ENCODE measurements at regions not wholly inside any gene's neighbourhood (a gene's known extent, or its start where the extent isn't known, plus 50 kb on each side); places are given as distances from the start of the nearest gene placed in this dataset.

- Mint-ChIP-seq H3K36me3 (no peaks in the 10 kb centered on the region), H3K9me3 (no peaks in the 10 kb centered on the region), H3K4me3 (no peak overlapping the region), H3K4me1 (no peaks in the 10 kb centered on the region), H3K27ac (no peak overlapping the region), H3K27me3 (ENCODE audit: low read depth in 3 of 3) (peaks cover 4 to 11% (median 7%) of the 10 kb centered on the region in 3 donors)
- DNase-seq, result no peak
These were observed 70.1 kb upstream of the RAPGEF1 start for GRCh38 chr9:131809941-131810344.

- no peaks in the 10 kb centered on the region for H3K4me1 Mint-ChIP-seq
- H3K4me3 Mint-ChIP-seq, result no peak overlapping the region
- no peak overlapping the region for H3K27ac Mint-ChIP-seq
- no peak for DNase-seq
- H3K27me3 Mint-ChIP-seq (ENCODE audit: low read depth in 3 of 3), result peaks cover 2 to 11% (median 7%) of the 10 kb centered on the region in 3 donors
- no peaks in the 10 kb centered on the region for H3K9me3 Mint-ChIP-seq
- no peaks in the 10 kb centered on the region for H3K36me3 Mint-ChIP-seq
These were observed 68.4 kb upstream of the RAPGEF1 start for GRCh38 chr9:131808291-131808690.

GRCh38 chr9:131807144-131807983 lies 67.5 kb upstream of the RAPGEF1 start:
- H3K4me1 Mint-ChIP-seq, result no peaks in the 10 kb centered on the region
- no peak overlapping the region for H3K27ac Mint-ChIP-seq
- no peak for DNase-seq
- H3K27me3 Mint-ChIP-seq (ENCODE audit: low read depth in 3 of 3), result peaks cover 0 to 7% (median 5%) of the 10 kb centered on the region in 3 donors
- H3K4me3 Mint-ChIP-seq, result no peak overlapping the region
- H3K36me3 Mint-ChIP-seq, result no peaks in the 10 kb centered on the region
- no peaks in the 10 kb centered on the region for H3K9me3 Mint-ChIP-seq

GRCh38 chr9:131805803-131806202 lies 65.9 kb upstream of the RAPGEF1 start:
- H3K4me3 Mint-ChIP-seq, result no peak overlapping the region
- H3K36me3 Mint-ChIP-seq, result no peaks in the 10 kb centered on the region
- H3K27ac Mint-ChIP-seq, result peak overlapping the region in 1 of 6 donors; percentile 34
- peaks cover 0 to 5% (median under 1%) of the 10 kb centered on the region in 3 donors for H3K27me3 Mint-ChIP-seq (ENCODE audit: low read depth in 3 of 3)
- no peak for DNase-seq
- H3K9me3 Mint-ChIP-seq, result no peaks in the 10 kb centered on the region
- H3K4me1 Mint-ChIP-seq, result no peaks in the 10 kb centered on the region

GRCh38 chr9:131804826-131805225 lies 65.0 kb upstream of the RAPGEF1 start:
- H3K9me3 Mint-ChIP-seq, result no peaks in the 10 kb centered on the region
- DNase-seq, result no peak
- H3K4me1 Mint-ChIP-seq, result no peaks in the 10 kb centered on the region
- no peak overlapping the region for H3K27ac Mint-ChIP-seq
- no peak overlapping the region for H3K4me3 Mint-ChIP-seq
- H3K27me3 Mint-ChIP-seq (ENCODE audit: low read depth in 3 of 3), result peaks cover 2 to 6% (median 5%) of the 10 kb centered on the region in 3 donors
- H3K36me3 Mint-ChIP-seq, result no peaks in the 10 kb centered on the region

GRCh38 chr9:131803758-131804411 lies 64.0 kb upstream of the RAPGEF1 start:
- H3K27me3 Mint-ChIP-seq (ENCODE audit: low read depth in 3 of 3), result peaks cover 2 to 10% (median 9%) of the 10 kb centered on the region in 3 donors
- H3K4me3 Mint-ChIP-seq, result no peak overlapping the region
- H3K9me3 Mint-ChIP-seq, result no peaks in the 10 kb centered on the region
- H3K4me1 Mint-ChIP-seq, result no peaks in the 10 kb centered on the region
- DNase-seq, result no peak
- H3K36me3 Mint-ChIP-seq, result no peaks in the 10 kb centered on the region
- no peak overlapping the region for H3K27ac Mint-ChIP-seq

- Mint-ChIP-seq H3K27me3 (ENCODE audit: low read depth in 3 of 3) (peaks cover 2 to 13% (median 9%) of the 10 kb centered on the region in 3 donors), H3K36me3 (no peaks in the 10 kb centered on the region), H3K27ac (no peak overlapping the region), H3K4me1 (no peaks in the 10 kb centered on the region), H3K9me3 (peaks cover 0 to 1% (median 0%) of the 10 kb centered on the region in 6 donors), H3K4me3 (no peak overlapping the region)
- DNase-seq, result no peak
These were observed 61.9 kb upstream of the RAPGEF1 start for GRCh38 chr9:131801810-131802209.

- Mint-ChIP-seq H3K27me3 (ENCODE audit: low read depth in 3 of 3) (peaks cover 2 to 13% (median 5%) of the 10 kb centered on the region in 3 donors), H3K4me1 (no peaks in the 10 kb centered on the region), H3K36me3 (no peaks in the 10 kb centered on the region), H3K4me3 (no peak overlapping the region), H3K27ac (no peak overlapping the region), H3K9me3 (peaks cover 0 to 1% (median 0%) of the 10 kb centered on the region in 6 donors)
- DNase-seq, result no peak
These were observed 61.0 kb upstream of the RAPGEF1 start for GRCh38 chr9:131800843-131801242.

GRCh38 chr9:131800366-131800765 lies 60.5 kb upstream of the RAPGEF1 start:
- Mint-ChIP-seq H3K4me1 (no peaks in the 10 kb centered on the region), H3K36me3 (no peaks in the 10 kb centered on the region), H3K27me3 (ENCODE audit: low read depth in 3 of 3) (peaks cover 5 to 13% (median 6%) of the 10 kb centered on the region in 3 donors), H3K9me3 (peaks cover 0 to 1% (median 0%) of the 10 kb centered on the region in 6 donors), H3K4me3 (no peak overlapping the region), H3K27ac (no peak overlapping the region)
- no peak for DNase-seq

GRCh38 chr9:131799177-131799823 lies 59.4 kb upstream of the RAPGEF1 start:
- Mint-ChIP-seq H3K36me3 (no peaks in the 10 kb centered on the region), H3K9me3 (peaks cover 0 to 1% (median 0%) of the 10 kb centered on the region in 6 donors), H3K27me3 (ENCODE audit: low read depth in 3 of 3) (peaks cover 5 to 13% (median 11%) of the 10 kb centered on the region in 3 donors), H3K27ac (no peak overlapping the region), H3K4me1 (no peaks in the 10 kb centered on the region), H3K4me3 (no peak overlapping the region)
- DNase-seq, result peak; percentile 9 to 35 (median 28)

- Mint-ChIP-seq H3K27me3 (ENCODE audit: low read depth in 3 of 3) (peaks cover 5 to 13% (median 11%) of the 10 kb centered on the region in 3 donors), H3K27ac (no peak overlapping the region), H3K4me1 (no peaks in the 10 kb centered on the region), H3K9me3 (peaks cover 0 to 1% (median 0%) of the 10 kb centered on the region in 6 donors), H3K4me3 (no peak overlapping the region), H3K36me3 (no peaks in the 10 kb centered on the region)
- DNase-seq, result no peak
These were observed 58.4 kb upstream of the RAPGEF1 start for GRCh38 chr9:131798246-131798645.

GRCh38 chr9:131794393-131794792 lies 54.5 kb upstream of the RAPGEF1 start:
- Mint-ChIP-seq H3K27ac (no peak overlapping the region), H3K9me3 (peaks cover 0 to 1% (median 0%) of the 10 kb centered on the region in 6 donors), H3K4me3 (no peak overlapping the region), H3K27me3 (ENCODE audit: low read depth in 3 of 3) (peaks cover 3 to 11% (median 5%) of the 10 kb centered on the region in 3 donors), H3K36me3 (no peaks in the 10 kb centered on the region), H3K4me1 (no peaks in the 10 kb centered on the region)
- no peak for DNase-seq

- Mint-ChIP-seq H3K4me3 (no peak overlapping the region), H3K27me3 (ENCODE audit: low read depth in 3 of 3) (peaks cover 3 to 18% (median 4%) of the 10 kb centered on the region in 3 donors), H3K27ac (no peak overlapping the region), H3K9me3 (no peaks in the 10 kb centered on the region), H3K4me1 (no peaks in the 10 kb centered on the region), H3K36me3 (no peaks in the 10 kb centered on the region)
- no peak for DNase-seq
These were observed 51.8 kb upstream of the RAPGEF1 start for GRCh38 chr9:131791542-131792254.

Measured in immature natural killer cell (primary cell).